MG63 (cell line): ENCODE measurements at regions not wholly inside any gene's neighbourhood (a gene's known extent, or its start where the extent isn't known, plus 50 kb on each side); places are given as distances from the start of the nearest gene placed in this dataset.

Experiments
- DNase-seq: peaks from one replicate; pipeline ENCODE4 v3.0.0-alpha.2; 2020
- H3K27me3 ChIP-seq: fragments of 250-450 bp; sonication (Bioruptor Pico); 2 replicates; pipeline ENCODE4 v1.5.1; 2020; ENCODE audit warnings: mild to moderate bottlenecking, moderate library complexity
- H3K36me3 ChIP-seq: fragments of 250-450 bp; sonication (Bioruptor Pico); 2 replicates; pipeline ENCODE4 v1.5.1; 2020; ENCODE audit warnings: mild to moderate bottlenecking, moderate library complexity
- H3K4me3 ChIP-seq: fragments of 250-450 bp; sonication (Bioruptor Pico); 2 replicates; pipeline ENCODE4 v1.5.1; 2020; ENCODE audit warnings: mild to moderate bottlenecking, moderate library complexity
- H3K9me3 ChIP-seq: fragments of 250-450 bp; sonication (Bioruptor Pico); 2 replicates; pipeline ENCODE4 v1.5.1; 2020; ENCODE audit warnings: mild to moderate bottlenecking, moderate library complexity

- H3K9me3 ChIP-seq: no peaks in the 10 kb centered on the region
- DNase-seq: no peak
- H3K27me3 ChIP-seq: 0 out of 2 replicates have a peak, but pooled peaks cover 4% of the 10 kb centered on the region
- no peak overlapping the region for H3K4me3 ChIP-seq
- H3K36me3 ChIP-seq: no peaks in the 10 kb centered on the region
These were observed 421.4 kb upstream of the WWC1 start for GRCh38 chr5:167870055-167870454.

GRCh38 chr5:167871091-167871490, 420.4 kb upstream of the WWC1 start:
- no peak overlapping the region for H3K4me3 ChIP-seq
- 0 out of 2 replicates have a peak, but pooled peaks cover 4% of the 10 kb centered on the region for H3K27me3 ChIP-seq
- no peaks in the 10 kb centered on the region for H3K36me3 ChIP-seq
- no peak for DNase-seq
- H3K9me3 ChIP-seq: no peaks in the 10 kb centered on the region

- Histone ChIP-seq H3K9me3 (no peaks in the 10 kb centered on the region), H3K4me3 (no peak overlapping the region), H3K27me3 (0 out of 2 replicates have a peak, but pooled peaks cover 4% of the 10 kb centered on the region), H3K36me3 (no peaks in the 10 kb centered on the region)
- no peak for DNase-seq
These were observed 418.7 kb upstream of the WWC1 start for GRCh38 chr5:167872791-167873190.

- DNase-seq: no peak
- no peak overlapping the region for H3K4me3 ChIP-seq
- H3K36me3 ChIP-seq: no peaks in the 10 kb centered on the region
- no peaks in the 10 kb centered on the region for H3K9me3 ChIP-seq
- H3K27me3 ChIP-seq: no peaks in the 10 kb centered on the region
These were observed 414.2 kb upstream of the WWC1 start for GRCh38 chr5:167877114-167877722.

- no peaks in the 10 kb centered on the region for H3K9me3 ChIP-seq
- no peak overlapping the region for H3K4me3 ChIP-seq
- H3K27me3 ChIP-seq: no peaks in the 10 kb centered on the region
- no peak for DNase-seq
- H3K36me3 ChIP-seq: no peaks in the 10 kb centered on the region
These were observed 413.5 kb upstream of the WWC1 start for GRCh38 chr5:167877924-167878323.

- no peaks in the 10 kb centered on the region for H3K27me3 ChIP-seq
- H3K36me3 ChIP-seq: no peaks in the 10 kb centered on the region
- DNase-seq: no peak
- no peak overlapping the region for H3K4me3 ChIP-seq
- no peaks in the 10 kb centered on the region for H3K9me3 ChIP-seq
These were observed 411.0 kb upstream of the WWC1 start for GRCh38 chr5:167880420-167880819.

GRCh38 chr5:167881041-167881440, 410.4 kb upstream of the WWC1 start:
- Histone ChIP-seq H3K9me3 (no peaks in the 10 kb centered on the region), H3K4me3 (no peak overlapping the region), H3K27me3 (no peaks in the 10 kb centered on the region), H3K36me3 (no peaks in the 10 kb centered on the region)
- no peak for DNase-seq

- no peak overlapping the region for H3K4me3 ChIP-seq
- DNase-seq: no peak
- no peaks in the 10 kb centered on the region for H3K36me3 ChIP-seq
- H3K9me3 ChIP-seq: no peaks in the 10 kb centered on the region
- H3K27me3 ChIP-seq: no peaks in the 10 kb centered on the region; the same call in 1 of the 2 replicates
These were observed 405.2 kb upstream of the WWC1 start for GRCh38 chr5:167886196-167886595.

- Histone ChIP-seq H3K36me3 (no peaks in the 10 kb centered on the region), H3K27me3 (no peaks in the 10 kb centered on the region; the same call in 1 of the 2 replicates), H3K4me3 (no peak overlapping the region), H3K9me3 (no peaks in the 10 kb centered on the region)
- no peak for DNase-seq
These were observed 403.1 kb upstream of the WWC1 start for GRCh38 chr5:167888393-167888792.

GRCh38 chr5:167889276-167889675, 402.2 kb upstream of the WWC1 start:
- H3K36me3 ChIP-seq: no peaks in the 10 kb centered on the region
- no peak overlapping the region for H3K4me3 ChIP-seq

GRCh38 chr5:167892352-167893115, 398.9 kb upstream of the WWC1 start:
- H3K36me3 ChIP-seq: no peaks in the 10 kb centered on the region
- H3K9me3 ChIP-seq: no peaks in the 10 kb centered on the region
- DNase-seq: no peak
- H3K27me3 ChIP-seq: no peaks in the 10 kb centered on the region
- no peak overlapping the region for H3K4me3 ChIP-seq

More at GRCh38 chr5:167889276-167889675, 402.2 kb upstream of the WWC1 start:
- no peaks in the 10 kb centered on the region; the same call in 1 of the 2 replicates for H3K27me3 ChIP-seq
- no peak for DNase-seq
- H3K9me3 ChIP-seq: no peaks in the 10 kb centered on the region

GRCh38 chr5:167893271-167893670, 398.2 kb upstream of the WWC1 start:
- no peak for DNase-seq
- Histone ChIP-seq H3K27me3 (0 out of 2 replicates have a peak, but pooled peaks cover 3% of the 10 kb centered on the region), H3K36me3 (no peaks in the 10 kb centered on the region), H3K4me3 (no peak overlapping the region), H3K9me3 (no peaks in the 10 kb centered on the region)

- Histone ChIP-seq H3K4me3 (no peak overlapping the region), H3K36me3 (no peaks in the 10 kb centered on the region), H3K27me3 (0 out of 2 replicates have a peak, but pooled peaks cover 3% of the 10 kb centered on the region), H3K9me3 (no peaks in the 10 kb centered on the region)
- DNase-seq: no peak
These were observed 396.6 kb upstream of the WWC1 start for GRCh38 chr5:167894631-167895472.

- no peak for DNase-seq
- Histone ChIP-seq H3K27me3 (0 out of 2 replicates have a peak, but pooled peaks cover 3% of the 10 kb centered on the region), H3K36me3 (no peaks in the 10 kb centered on the region), H3K4me3 (no peak overlapping the region), H3K9me3 (no peaks in the 10 kb centered on the region)
These were observed 395.4 kb upstream of the WWC1 start for GRCh38 chr5:167895899-167896659.

- Histone ChIP-seq H3K27me3 (0 out of 2 replicates have a peak, but pooled peaks cover 3% of the 10 kb centered on the region), H3K36me3 (no peaks in the 10 kb centered on the region), H3K4me3 (no peak overlapping the region), H3K9me3 (no peaks in the 10 kb centered on the region)
- no peak for DNase-seq
These were observed 394.6 kb upstream of the WWC1 start for GRCh38 chr5:167896814-167897213.

GRCh38 chr5:167897371-167897770, 394.1 kb upstream of the WWC1 start:
- H3K9me3 ChIP-seq: no peaks in the 10 kb centered on the region
- DNase-seq: no peak
- H3K27me3 ChIP-seq: 0 out of 2 replicates have a peak, but pooled peaks cover 3% of the 10 kb centered on the region
- H3K36me3 ChIP-seq: no peaks in the 10 kb centered on the region
- no peak overlapping the region for H3K4me3 ChIP-seq
